ENCODE measurements at regions not wholly inside any gene's neighbourhood (a gene's known extent, or its start where the extent isn't known, plus 50 kb on each side); places are given as distances from the start of the nearest gene placed in this dataset.
A peak's percentile ranks its signal among the peaks of the same experiment; 100 is the strongest.

DNA sequence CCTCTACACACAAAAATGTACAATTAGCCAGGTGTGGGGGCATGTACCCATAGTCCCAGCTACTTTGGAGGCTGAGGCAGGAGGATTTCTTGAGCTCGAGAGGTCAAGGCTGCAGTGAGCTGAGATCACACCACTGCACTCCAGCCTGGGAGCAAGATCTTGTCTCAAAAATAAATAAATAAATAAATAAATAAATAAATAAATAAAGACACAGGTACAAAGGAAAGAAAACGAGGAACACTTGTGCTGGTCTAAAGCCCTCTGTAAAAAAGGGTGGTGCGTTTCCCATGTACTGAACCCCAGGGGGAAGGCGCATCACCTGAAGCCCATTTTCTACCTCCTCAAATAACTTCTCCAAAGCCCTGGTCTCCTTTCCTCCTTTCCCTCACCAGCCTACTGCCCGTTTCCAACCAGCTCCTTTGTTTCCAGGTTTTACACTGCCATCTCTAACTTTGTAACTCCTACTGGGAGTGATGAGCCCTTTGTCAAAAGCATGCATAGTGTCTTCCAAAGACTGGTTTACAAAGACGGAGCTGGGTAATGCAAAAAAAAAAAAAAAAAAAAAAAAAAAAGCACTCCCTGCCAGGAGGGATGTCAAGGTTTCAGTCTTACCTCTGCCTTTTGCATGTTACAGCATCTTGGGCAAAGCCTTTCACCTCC lies 81.5 kb upstream of the SOX4 start (continued):
- TF ChIP-seq HOXA7 (CRISPR knock-in tag; IDR thresholded peaks at IDR 0.05; ENCODE audit: borderline replicate concordance) = no peak
- TF ChIP-seq ZNF433 (tag by site-specific recombination; IDR thresholded peaks at IDR 0.05; ENCODE audit: low read depth) = 0 out of 2 replicates have a peak, but pooled peaks have one; percentile 10
- TF ChIP-seq ZNF596 (tag by site-specific recombination; IDR thresholded peaks at IDR 0.05) = no peak
- TF ChIP-seq, protein P1, sequence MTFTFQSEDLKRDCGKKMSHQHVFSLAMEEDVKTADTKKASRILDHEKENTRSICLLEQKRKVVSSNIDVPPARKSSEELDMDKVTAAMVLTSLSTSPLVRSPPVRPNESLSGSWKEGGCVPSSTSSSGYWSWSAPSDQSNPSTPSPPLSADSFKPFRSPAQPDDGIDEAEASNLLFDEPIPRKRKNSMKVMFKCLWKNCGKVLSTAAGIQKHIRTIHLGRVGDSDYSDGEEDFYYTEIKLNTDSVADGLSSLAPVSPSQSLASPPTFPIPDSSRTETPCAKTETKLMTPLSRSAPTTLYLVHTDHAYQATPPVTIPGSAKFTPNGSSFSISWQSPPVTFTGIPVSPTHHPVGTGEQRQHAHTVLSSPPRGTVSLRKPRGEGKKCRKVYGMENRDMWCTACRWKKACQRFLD (tag by site-specific recombination; IDR thresholded peaks at IDR 0.05) = no peak
- TF ChIP-seq, protein P2, sequence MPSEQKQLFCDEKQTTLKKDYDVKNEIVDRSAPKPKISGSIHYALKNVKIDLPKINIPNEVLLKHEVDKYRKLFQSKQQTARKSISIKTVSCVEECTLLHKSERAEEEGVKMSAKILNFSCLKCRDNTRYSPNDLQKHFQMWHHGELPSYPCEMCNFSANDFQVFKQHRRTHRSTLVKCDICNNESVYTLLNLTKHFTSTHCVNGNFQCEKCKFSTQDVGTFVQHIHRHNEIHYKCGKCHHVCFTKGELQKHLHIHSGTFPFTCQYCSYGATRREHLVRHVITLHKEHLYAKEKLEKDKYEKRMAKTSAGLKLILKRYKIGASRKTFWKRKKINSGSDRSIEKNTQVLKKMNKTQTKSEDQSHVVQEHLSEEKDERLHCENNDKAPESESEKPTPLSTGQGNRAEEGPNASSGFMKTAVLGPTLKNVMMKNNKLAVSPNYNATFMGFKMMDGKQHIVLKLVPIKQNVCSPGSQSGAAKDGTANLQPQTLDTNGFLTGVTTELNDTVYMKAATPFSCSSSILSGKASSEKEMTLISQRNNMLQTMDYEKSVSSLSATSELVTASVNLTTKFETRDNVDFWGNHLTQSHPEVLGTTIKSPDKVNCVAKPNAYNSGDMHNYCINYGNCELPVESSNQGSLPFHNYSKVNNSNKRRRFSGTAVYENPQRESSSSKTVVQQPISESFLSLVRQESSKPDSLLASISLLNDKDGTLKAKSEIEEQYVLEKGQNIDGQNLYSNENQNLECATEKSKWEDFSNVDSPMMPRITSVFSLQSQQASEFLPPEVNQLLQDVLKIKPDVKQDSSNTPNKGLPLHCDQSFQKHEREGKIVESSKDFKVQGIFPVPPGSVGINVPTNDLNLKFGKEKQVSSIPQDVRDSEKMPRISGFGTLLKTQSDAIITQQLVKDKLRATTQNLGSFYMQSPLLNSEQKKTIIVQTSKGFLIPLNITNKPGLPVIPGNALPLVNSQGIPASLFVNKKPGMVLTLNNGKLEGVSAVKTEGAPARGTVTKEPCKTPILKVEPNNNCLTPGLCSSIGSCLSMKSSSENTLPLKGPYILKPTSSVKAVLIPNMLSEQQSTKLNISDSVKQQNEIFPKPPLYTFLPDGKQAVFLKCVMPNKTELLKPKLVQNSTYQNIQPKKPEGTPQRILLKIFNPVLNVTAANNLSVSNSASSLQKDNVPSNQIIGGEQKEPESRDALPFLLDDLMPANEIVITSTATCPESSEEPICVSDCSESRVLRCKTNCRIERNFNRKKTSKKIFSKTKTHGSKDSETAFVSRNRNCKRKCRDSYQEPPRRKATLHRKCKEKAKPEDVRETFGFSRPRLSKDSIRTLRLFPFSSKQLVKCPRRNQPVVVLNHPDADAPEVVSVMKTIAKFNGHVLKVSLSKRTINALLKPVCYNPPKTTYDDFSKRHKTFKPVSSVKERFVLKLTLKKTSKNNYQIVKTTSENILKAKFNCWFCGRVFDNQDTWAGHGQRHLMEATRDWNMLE (tag by site-specific recombination; conservative IDR thresholded peaks at IDR 0.05; ENCODE audit: low read depth) = peak; percentile 74
- TF ChIP-seq ZNF121 (tag by site-specific recombination; IDR thresholded peaks at IDR 0.05) = no peak
- peak; percentile 54 for TF ChIP-seq ZNF266 (tag by site-specific recombination; IDR thresholded peaks at IDR 0.05; ENCODE audit: low read depth)
- no peak for TF ChIP-seq EGR2 (tag by site-specific recombination; IDR thresholded peaks at IDR 0.05; ENCODE audit: low read depth)
- TF ChIP-seq ZNF830 (tag by site-specific recombination; IDR thresholded peaks at IDR 0.05; ENCODE audit: low read depth) = no peak
- TF ChIP-seq, protein P3, sequence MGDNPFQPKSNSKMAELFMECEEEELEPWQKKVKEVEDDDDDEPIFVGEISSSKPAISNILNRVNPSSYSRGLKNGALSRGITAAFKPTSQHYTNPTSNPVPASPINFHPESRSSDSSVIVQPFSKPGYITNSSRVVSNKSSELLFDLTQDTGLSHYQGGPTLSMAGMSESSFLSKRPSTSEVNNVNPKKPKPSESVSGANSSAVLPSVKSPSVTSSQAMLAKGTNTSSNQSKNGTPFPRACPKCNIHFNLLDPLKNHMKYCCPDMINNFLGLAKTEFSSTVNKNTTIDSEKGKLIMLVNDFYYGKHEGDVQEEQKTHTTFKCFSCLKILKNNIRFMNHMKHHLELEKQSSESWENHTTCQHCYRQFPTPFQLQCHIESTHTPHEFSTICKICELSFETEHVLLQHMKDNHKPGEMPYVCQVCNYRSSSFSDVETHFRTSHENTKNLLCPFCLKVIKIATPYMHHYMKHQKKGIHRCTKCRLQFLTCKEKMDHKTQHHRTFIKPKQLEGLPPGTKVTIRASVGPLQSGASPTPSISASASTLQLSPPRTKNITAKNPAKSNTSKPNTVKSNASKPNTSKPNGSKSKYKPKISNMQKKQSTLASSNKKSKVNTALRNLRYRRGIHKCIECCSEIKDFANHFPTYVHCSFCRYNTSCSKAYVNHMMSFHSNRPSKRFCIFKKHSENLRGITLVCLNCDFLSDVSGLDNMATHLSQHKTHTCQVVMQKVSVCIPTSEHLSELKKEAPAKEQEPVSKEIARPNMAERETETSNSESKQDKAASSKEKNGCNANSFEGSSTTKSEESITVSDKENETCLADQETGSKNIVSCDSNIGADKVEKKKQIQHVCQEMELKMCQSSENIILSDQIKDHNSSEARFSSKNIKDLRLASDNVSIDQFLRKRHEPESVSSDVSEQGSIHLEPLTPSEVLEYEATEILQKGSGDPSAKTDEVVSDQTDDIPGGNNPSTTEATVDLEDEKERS (tag by site-specific recombination; IDR thresholded peaks at IDR 0.05) = no peak
- TF ChIP-seq ZNF658 (tag by site-specific recombination; IDR thresholded peaks at IDR 0.05) = no peak
- TF ChIP-seq ZNF2 (tag by site-specific recombination; IDR thresholded peaks at IDR 0.05) = no peak
- TF ChIP-seq ZNF133 (tag by site-specific recombination; IDR thresholded peaks at IDR 0.05) = no peak
- TF ChIP-seq, protein P4, sequence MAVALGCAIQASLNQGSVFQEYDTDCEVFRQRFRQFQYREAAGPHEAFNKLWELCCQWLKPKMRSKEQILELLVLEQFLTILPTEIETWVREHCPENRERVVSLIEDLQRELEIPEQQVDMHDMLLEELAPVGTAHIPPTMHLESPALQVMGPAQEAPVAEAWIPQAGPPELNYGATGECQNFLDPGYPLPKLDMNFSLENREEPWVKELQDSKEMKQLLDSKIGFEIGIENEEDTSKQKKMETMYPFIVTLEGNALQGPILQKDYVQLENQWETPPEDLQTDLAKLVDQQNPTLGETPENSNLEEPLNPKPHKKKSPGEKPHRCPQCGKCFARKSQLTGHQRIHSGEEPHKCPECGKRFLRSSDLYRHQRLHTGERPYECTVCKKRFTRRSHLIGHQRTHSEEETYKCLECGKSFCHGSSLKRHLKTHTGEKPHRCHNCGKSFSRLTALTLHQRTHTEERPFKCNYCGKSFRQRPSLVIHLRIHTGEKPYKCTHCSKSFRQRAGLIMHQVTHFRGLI (tag by site-specific recombination; IDR thresholded peaks at IDR 0.05) = no peak
- TF ChIP-seq GFI1B (tag by site-specific recombination; IDR thresholded peaks at IDR 0.05) = no peak
- no peak for TF ChIP-seq SALL2 (tag by site-specific recombination; IDR thresholded peaks at IDR 0.05; ENCODE audit: borderline replicate concordance)
- TF ChIP-seq KLF10 (tag by site-specific recombination; IDR thresholded peaks at IDR 0.05) = no peak
- TF ChIP-seq ZBTB8A (tag by site-specific recombination; IDR thresholded peaks at IDR 0.05) = peak; percentile 54; the same call in 1 of the 2 replicates
- TF ChIP-seq, protein P5, sequence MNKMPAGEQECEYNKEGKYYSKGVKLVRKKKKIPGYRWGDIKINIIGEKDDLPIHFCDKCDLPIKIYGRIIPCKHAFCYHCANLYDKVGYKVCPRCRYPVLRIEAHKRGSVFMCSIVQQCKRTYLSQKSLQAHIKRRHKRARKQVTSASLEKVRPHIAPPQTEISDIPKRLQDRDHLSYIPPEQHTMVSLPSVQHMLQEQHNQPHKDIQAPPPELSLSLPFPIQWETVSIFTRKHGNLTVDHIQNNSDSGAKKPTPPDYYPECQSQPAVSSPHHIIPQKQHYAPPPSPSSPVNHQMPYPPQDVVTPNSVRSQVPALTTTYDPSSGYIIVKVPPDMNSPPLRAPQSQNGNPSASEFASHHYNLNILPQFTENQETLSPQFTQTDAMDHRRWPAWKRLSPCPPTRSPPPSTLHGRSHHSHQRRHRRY (tag by site-specific recombination; IDR thresholded peaks at IDR 0.05) = no peak
- TF ChIP-seq ZNF132 (tag by site-specific recombination; IDR thresholded peaks at IDR 0.05; ENCODE audit: borderline replicate concordance) = no peak
- TF ChIP-seq FEZF1 (tag by site-specific recombination; IDR thresholded peaks at IDR 0.05) = no peak
- TF ChIP-seq WT1 (tag by site-specific recombination; IDR thresholded peaks at IDR 0.05) = no peak
- no peak for TF ChIP-seq TCF7L2 (IDR thresholded peaks at IDR 0.05; ENCODE audit: borderline replicate concordance, low read depth, low read length)
- no peak for TF ChIP-seq ZNF544 (tag by site-specific recombination; IDR thresholded peaks at IDR 0.05)
- no peak for TF ChIP-seq MEIS1 (CRISPR knock-in tag; IDR thresholded peaks at IDR 0.05; ENCODE audit: borderline replicate concordance)
- no peak for TF ChIP-seq ZSCAN30 (tag by site-specific recombination; IDR thresholded peaks at IDR 0.05)
- TF ChIP-seq ZNF514 (tag by site-specific recombination; IDR thresholded peaks at IDR 0.05) = no peak
- TF ChIP-seq ZNF350 (tag by site-specific recombination; IDR thresholded peaks at IDR 0.05) = no peak
